ENCODE measurements at regions not wholly inside any gene's neighbourhood (a gene's known extent, or its start where the extent isn't known, plus 50 kb on each side); places are given as distances from the start of the nearest gene placed in this dataset.

DNA sequence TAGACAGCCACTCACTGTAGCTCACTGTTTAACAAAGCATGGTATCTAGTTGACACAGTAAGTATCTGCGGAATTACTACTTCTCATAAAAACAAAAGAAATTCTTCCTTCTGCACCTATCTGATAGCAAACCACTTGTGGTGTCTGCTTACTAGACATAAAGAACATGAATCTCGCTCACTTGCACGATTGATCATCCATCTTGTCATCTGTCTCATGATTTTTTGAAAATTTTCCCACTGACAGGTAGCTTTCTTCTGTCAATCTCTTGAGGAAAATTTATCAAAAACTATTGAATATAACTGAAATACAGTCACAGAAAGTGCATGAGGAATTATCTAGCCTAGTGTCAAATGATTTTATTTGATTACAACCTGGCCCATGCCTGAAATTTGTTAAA lies 291.6 kb upstream of the ANO3 start:
- no peak for TF ChIP-seq POLR2AphosphoS5 (IDR thresholded peaks at IDR 0.05)
- TF ChIP-seq POLR2A (IDR thresholded peaks at IDR 0.05), result no peak
- TF ChIP-seq, protein P1, sequence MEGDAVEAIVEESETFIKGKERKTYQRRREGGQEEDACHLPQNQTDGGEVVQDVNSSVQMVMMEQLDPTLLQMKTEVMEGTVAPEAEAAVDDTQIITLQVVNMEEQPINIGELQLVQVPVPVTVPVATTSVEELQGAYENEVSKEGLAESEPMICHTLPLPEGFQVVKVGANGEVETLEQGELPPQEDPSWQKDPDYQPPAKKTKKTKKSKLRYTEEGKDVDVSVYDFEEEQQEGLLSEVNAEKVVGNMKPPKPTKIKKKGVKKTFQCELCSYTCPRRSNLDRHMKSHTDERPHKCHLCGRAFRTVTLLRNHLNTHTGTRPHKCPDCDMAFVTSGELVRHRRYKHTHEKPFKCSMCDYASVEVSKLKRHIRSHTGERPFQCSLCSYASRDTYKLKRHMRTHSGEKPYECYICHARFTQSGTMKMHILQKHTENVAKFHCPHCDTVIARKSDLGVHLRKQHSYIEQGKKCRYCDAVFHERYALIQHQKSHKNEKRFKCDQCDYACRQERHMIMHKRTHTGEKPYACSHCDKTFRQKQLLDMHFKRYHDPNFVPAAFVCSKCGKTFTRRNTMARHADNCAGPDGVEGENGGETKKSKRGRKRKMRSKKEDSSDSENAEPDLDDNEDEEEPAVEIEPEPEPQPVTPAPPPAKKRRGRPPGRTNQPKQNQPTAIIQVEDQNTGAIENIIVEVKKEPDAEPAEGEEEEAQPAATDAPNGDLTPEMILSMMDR (IDR thresholded peaks at IDR 0.05), result no peak
- TF ChIP-seq EP300 (IDR thresholded peaks at IDR 0.05), result no peak
